ENCODE measurements at regions not wholly inside any gene's neighbourhood (a gene's known extent, or its start where the extent isn't known, plus 50 kb on each side); places are given as distances from the start of the nearest gene placed in this dataset.

GRCh38 chr10:4315551-4315950, 510.5 kb upstream of the AKR1E2 start:
- DNase-seq: no peak
- peaks cover 16% of the 10 kb centered on the region for H3K27me3 Mint-ChIP-seq
- H3K36me3 Mint-ChIP-seq: no peaks in the 10 kb centered on the region
- H3K4me1 Mint-ChIP-seq: no peaks in the 10 kb centered on the region
- no peak overlapping the region for H3K27ac Mint-ChIP-seq
- no peaks in the 10 kb centered on the region for H3K9me3 Mint-ChIP-seq
- H3K4me3 Mint-ChIP-seq: no peak overlapping the region
- CTCF ChIA-PET: no interaction called here

- H3K4me3 Mint-ChIP-seq: no peak overlapping the region
- CTCF ChIA-PET: no interaction called here
- H3K4me1 Mint-ChIP-seq: no peaks in the 10 kb centered on the region
- no peaks in the 10 kb centered on the region for H3K36me3 Mint-ChIP-seq
- DNase-seq: no peak
- H3K9me3 Mint-ChIP-seq: no peaks in the 10 kb centered on the region
- no peak overlapping the region for H3K27ac Mint-ChIP-seq
- H3K27me3 Mint-ChIP-seq: peaks cover 16% of the 10 kb centered on the region
Observed at GRCh38 chr10:4313051-4313450, 513.0 kb upstream of the AKR1E2 start.

- Mint-ChIP-seq H3K4me1 (no peaks in the 10 kb centered on the region), H3K27ac (no peak overlapping the region), H3K27me3 (peaks cover 16% of the 10 kb centered on the region), H3K36me3 (no peaks in the 10 kb centered on the region), H3K9me3 (no peaks in the 10 kb centered on the region), H3K4me3 (no peak overlapping the region)
- CTCF ChIA-PET: no interaction called here
- DNase-seq: no peak
Observed at GRCh38 chr10:4312051-4312835, 513.8 kb upstream of the AKR1E2 start.

- no peaks in the 10 kb centered on the region for H3K9me3 Mint-ChIP-seq
- no peaks in the 10 kb centered on the region for H3K36me3 Mint-ChIP-seq
- DNase-seq: no peak
- H3K27me3 Mint-ChIP-seq: peaks cover 13% of the 10 kb centered on the region
- H3K4me1 Mint-ChIP-seq: no peaks in the 10 kb centered on the region
- no peak overlapping the region for H3K4me3 Mint-ChIP-seq
- H3K27ac Mint-ChIP-seq: no peak overlapping the region
- CTCF ChIA-PET: interaction anchor here (1.0 kb wide), 1 partner anchor 9 kb away, joined by 3 read pairs; no protein-coding TSS in a partner anchor
Observed at GRCh38 chr10:4310172-4310571, 515.8 kb upstream of the AKR1E2 start.

- CTCF ChIA-PET: no interaction called here
- Mint-ChIP-seq H3K27ac (no peak overlapping the region), H3K9me3 (no peaks in the 10 kb centered on the region)
Observed at GRCh38 chr10:4307910-4308309, 518.1 kb upstream of the AKR1E2 start.

GRCh38 chr10:4306871-4307270, 519.1 kb upstream of the AKR1E2 start:
- Mint-ChIP-seq H3K27me3 (peaks cover 19% of the 10 kb centered on the region), H3K4me3 (no peak overlapping the region), H3K9me3 (no peaks in the 10 kb centered on the region), H3K4me1 (peaks cover 2% of the 10 kb centered on the region), H3K36me3 (no peaks in the 10 kb centered on the region), H3K27ac (no peak overlapping the region)
- CTCF ChIA-PET: no interaction called here
- no peak for DNase-seq

More at GRCh38 chr10:4307910-4308309, 518.1 kb upstream of the AKR1E2 start:
- Mint-ChIP-seq H3K4me3 (no peak overlapping the region), H3K27me3 (peaks cover 15% of the 10 kb centered on the region), H3K36me3 (no peaks in the 10 kb centered on the region), H3K4me1 (peaks cover 2% of the 10 kb centered on the region)
- DNase-seq: no peak

- Mint-ChIP-seq H3K36me3 (no peaks in the 10 kb centered on the region), H3K4me1 (peaks cover 2% of the 10 kb centered on the region), H3K4me3 (no peak overlapping the region), H3K27me3 (peaks cover 23% of the 10 kb centered on the region), H3K9me3 (no peaks in the 10 kb centered on the region), H3K27ac (no peak overlapping the region)
- DNase-seq: no peak
- CTCF ChIA-PET: interaction anchor here (0.6 kb wide), 1 partner anchor 658 kb away, joined by 3 read pairs; no protein-coding TSS in a partner anchor
Observed at GRCh38 chr10:4303045-4303444, 518.0 kb upstream of the KLF6 start.

GRCh38 chr10:4301291-4302045, 516.5 kb upstream of the KLF6 start:
- Mint-ChIP-seq H3K36me3 (no peaks in the 10 kb centered on the region), H3K4me3 (no peak overlapping the region), H3K4me1 (peaks cover 2% of the 10 kb centered on the region), H3K27me3 (peaks cover 19% of the 10 kb centered on the region), H3K27ac (no peak overlapping the region), H3K9me3 (no peaks in the 10 kb centered on the region)
- CTCF ChIA-PET: interaction anchor here (0.7 kb wide), 2 partner anchors 9 to 192 kb away, joined by 3 to 4 read pairs; no protein-coding TSS in a partner anchor
- DNase-seq: no peak

- DNase-seq: no peak
- CTCF ChIA-PET: no interaction called here
- Mint-ChIP-seq H3K27me3 (peaks cover 4% of the 10 kb centered on the region), H3K9me3 (no peaks in the 10 kb centered on the region), H3K4me3 (no peak overlapping the region), H3K36me3 (no peaks in the 10 kb centered on the region), H3K4me1 (no peaks in the 10 kb centered on the region), H3K27ac (no peak overlapping the region)
Observed at GRCh38 chr10:4296161-4296560, 511.2 kb upstream of the KLF6 start.

GRCh38 chr10:4294996-4295792, 510.2 kb upstream of the KLF6 start:
- Mint-ChIP-seq H3K27ac (no peak overlapping the region), H3K4me3 (no peak overlapping the region), H3K4me1 (no peaks in the 10 kb centered on the region), H3K36me3 (no peaks in the 10 kb centered on the region), H3K27me3 (peaks cover 2% of the 10 kb centered on the region), H3K9me3 (no peaks in the 10 kb centered on the region)
- CTCF ChIA-PET: no interaction called here
- DNase-seq: no peak

- H3K4me1 Mint-ChIP-seq: no peaks in the 10 kb centered on the region
- H3K27me3 Mint-ChIP-seq: no peaks in the 10 kb centered on the region
- H3K9me3 Mint-ChIP-seq: no peaks in the 10 kb centered on the region
- no peak overlapping the region for H3K27ac Mint-ChIP-seq
- CTCF ChIA-PET: no interaction called here
- no peak for DNase-seq
- H3K4me3 Mint-ChIP-seq: no peak overlapping the region
- no peaks in the 10 kb centered on the region for H3K36me3 Mint-ChIP-seq
Observed at GRCh38 chr10:4294271-4294670, 509.3 kb upstream of the KLF6 start.

- no peak for DNase-seq
- Mint-ChIP-seq H3K4me1 (no peaks in the 10 kb centered on the region), H3K9me3 (no peaks in the 10 kb centered on the region), H3K27ac (no peak overlapping the region), H3K27me3 (no peaks in the 10 kb centered on the region), H3K36me3 (no peaks in the 10 kb centered on the region), H3K4me3 (no peak overlapping the region)
- CTCF ChIA-PET: no interaction called here
Observed at GRCh38 chr10:4291990-4292389, 507.0 kb upstream of the KLF6 start.

GRCh38 chr10:4285121-4285520, 500.1 kb upstream of the KLF6 start:
- DNase-seq: peak; percentile 21
- Mint-ChIP-seq H3K4me1 (peaks cover 11% of the 10 kb centered on the region), H3K9me3 (no peaks in the 10 kb centered on the region), H3K36me3 (no peaks in the 10 kb centered on the region), H3K27ac (no peak overlapping the region), H3K4me3 (no peak overlapping the region), H3K27me3 (peaks cover 4% of the 10 kb centered on the region)
- CTCF ChIA-PET: interaction anchor here (0.9 kb wide), 1 partner anchor 13 kb away, joined by 3 read pairs; no protein-coding TSS in a partner anchor

GRCh38 chr10:4283846-4284610, 499.0 kb upstream of the KLF6 start:
- H3K36me3 Mint-ChIP-seq: no peaks in the 10 kb centered on the region
- no peak for DNase-seq
- CTCF ChIA-PET: no interaction called here
- peaks cover 5% of the 10 kb centered on the region for H3K27me3 Mint-ChIP-seq
- no peak overlapping the region for H3K4me3 Mint-ChIP-seq
- H3K27ac Mint-ChIP-seq: no peak overlapping the region
- H3K9me3 Mint-ChIP-seq: no peaks in the 10 kb centered on the region
- peaks cover 11% of the 10 kb centered on the region for H3K4me1 Mint-ChIP-seq
